GM08714 (cell line): ENCODE measurements at regions not wholly inside any gene's neighbourhood (a gene's known extent, or its start where the extent isn't known, plus 50 kb on each side); places are given as distances from the start of the nearest gene placed in this dataset.
"Not testable (repeated sequence)": the region's sequence is repeated elsewhere in the genome, so short reads cannot be mapped to it uniquely, and the experiment has no call there.

Experiments
- H3K4me3 ChIP-seq: fragments of 200-500 bp; sonication (Bioruptor generic); 2 replicates; pipeline ENCODE4 v1.5.1; 2014; ENCODE audit warnings: mild to moderate bottlenecking, low read length, inconsistent platforms
- ZNF274 ChIP-seq: IDR thresholded peaks from 2 replicates; pipeline ENCODE4 v1.6.1; 2012; ENCODE audit warnings: mild to moderate bottlenecking, low read depth, low read length

DNA sequence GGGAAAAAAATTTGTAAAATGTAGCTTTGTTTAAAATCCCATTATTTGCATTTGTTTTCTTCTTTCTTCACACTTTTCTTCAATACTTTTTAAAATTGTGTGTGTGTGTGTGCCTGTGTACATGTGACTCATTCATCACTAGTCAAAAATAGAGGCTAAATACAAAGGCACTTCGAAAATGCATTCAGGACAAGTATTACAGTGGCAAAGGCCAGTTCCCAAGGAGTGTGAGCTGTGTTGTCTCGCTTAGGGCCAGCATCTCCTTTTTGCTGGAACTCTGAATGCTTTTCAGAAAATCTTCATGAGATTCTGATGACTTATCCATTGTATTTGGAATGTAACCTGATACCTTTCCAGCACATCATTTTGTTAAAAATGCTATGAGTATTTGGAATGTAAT is 288.5 kb upstream of the CNR1 start:
- H3K4me3 ChIP-seq, result no peak overlapping the region
- no peak for TF ChIP-seq ZNF274

DNA sequence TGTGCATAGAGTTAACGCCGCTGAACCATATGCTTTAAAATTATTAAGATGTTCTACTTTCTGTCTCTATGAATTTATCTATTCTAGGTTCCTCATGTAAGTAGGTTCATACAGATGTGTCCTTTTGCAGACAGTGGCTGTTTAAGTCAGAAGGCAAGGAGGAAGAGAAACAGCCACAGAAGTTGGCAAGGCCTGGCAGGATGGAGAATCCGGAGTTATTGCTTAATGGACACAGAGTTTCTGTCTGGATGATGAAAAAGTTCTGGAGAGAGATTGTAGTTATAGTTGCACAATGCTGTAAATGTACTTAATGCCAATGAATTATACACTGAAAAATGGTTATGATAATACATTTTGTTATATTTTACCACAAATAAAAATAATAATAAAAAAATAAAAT is 283.6 kb upstream of the CNR1 start:
- no peak overlapping the region for H3K4me3 ChIP-seq
- TF ChIP-seq ZNF274, result no peak

DNA sequence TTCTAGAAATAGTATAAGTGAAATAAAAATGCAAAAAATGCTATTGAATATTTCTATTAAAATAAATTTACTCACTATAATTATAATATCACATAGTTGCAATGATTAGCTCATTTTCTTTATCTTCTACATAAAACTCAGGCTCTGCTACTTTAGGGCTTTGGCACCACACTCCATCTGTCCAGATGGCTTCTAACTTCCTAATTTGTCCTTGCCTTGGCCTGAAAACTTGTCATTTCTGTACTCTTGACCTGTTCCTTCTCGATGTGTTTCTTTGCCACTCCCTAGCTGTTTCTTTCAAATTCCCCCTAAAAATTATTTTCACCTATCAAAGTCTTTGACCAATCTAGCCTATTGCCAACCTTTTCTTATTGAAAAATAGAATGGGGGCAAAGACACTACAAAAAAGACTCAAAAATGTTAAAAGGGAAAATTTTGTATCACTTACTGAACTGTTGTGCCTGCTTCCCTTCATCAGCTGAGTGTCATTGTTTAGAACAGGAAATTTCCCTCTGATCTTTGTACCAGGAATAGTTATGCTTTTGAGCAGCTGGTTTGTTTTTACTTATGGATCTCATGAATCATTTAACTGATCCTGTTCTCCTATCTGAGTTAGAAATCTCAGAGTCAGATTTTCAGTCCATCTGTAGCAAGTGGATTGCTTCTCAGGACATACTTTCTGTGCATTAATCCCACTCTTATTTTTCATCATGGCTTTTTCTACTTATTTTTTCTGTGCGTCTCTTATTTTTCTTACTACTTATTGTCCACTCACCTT is 279.2 kb upstream of the CNR1 start:
- H3K4me3 ChIP-seq, result no peak overlapping the region
- no peak for TF ChIP-seq ZNF274

DNA sequence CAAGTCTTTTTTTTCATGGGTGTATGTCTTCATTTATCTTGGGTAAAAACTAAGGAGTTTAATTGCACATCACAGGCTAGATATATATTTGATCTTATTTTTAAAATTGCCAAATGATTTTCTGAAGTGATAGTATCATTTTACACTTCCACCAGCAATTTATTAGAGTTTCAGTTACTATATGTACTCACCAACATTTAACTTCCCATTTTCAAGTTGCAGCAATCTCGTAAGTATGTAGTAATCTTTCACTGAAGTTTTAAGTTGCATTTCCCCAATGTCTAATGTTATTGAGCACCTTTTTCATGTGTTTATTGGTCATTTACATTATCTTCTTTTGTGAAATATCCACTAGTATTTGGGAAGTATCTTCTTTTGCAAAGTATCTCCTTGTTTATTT is 277.4 kb upstream of the CNR1 start:
- H3K4me3 ChIP-seq, result no peak overlapping the region
- TF ChIP-seq ZNF274, result no peak

DNA sequence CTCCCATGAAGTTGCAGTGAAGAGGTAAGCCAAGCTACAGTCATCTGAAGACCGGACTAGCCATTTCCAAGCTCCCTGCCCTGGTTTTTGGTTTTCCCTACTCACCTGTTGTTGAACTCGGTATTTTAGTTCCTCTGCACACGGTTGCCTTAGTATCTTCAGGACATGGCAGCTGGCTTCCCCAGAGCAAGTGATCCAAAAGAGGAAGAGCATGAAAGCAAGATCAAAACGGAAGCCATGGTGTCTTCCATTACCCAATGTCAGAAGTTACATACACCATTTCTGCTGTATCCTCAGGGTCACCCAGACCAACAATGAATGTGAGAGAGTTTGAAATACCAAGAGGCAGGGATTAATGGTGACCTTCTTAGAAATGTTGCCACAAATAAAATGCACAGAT is 276.6 kb upstream of the CNR1 start:
- TF ChIP-seq ZNF274, result no peak
- no peak overlapping the region for H3K4me3 ChIP-seq

DNA sequence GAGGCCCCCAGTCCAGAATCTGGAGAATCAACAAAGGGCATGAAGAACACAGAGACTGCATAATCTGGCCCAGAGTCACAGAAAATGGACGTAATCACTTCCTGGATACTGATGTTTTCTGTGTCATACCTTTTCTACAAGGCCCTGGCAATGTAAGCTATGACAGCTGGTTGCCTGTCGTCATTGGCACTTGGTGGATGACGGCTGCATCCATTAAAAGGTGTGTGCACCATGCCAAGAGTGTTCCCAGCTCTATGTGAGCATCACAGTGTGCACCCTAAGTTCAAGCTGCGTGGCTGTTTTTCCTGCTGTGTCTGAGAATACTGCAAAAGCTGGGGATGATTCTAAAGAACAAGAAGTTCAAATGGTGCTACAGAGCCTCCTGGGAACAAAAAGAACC is 275.2 kb upstream of the CNR1 start:
- no peak for TF ChIP-seq ZNF274
- H3K4me3 ChIP-seq, result no peak overlapping the region

DNA sequence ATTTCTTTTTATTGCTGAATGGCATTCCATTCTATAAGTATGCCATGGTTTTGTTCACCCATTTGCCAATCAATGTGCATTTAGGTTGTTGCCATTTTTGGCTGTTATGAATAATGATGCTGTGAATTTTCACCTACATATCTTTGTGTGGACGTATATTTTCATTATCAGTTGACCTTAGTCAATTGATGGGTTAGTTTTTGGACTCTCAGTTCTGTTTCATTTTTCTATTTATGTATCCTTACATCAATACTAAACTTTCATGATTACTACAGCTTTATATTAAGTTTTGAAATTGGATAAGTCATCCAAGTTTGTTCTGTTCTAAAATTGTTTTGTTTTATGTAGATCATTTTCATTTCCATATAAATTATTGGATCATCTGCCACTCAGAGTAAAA is 261.9 kb upstream of the CNR1 start:
- no peak for TF ChIP-seq ZNF274
- H3K4me3 ChIP-seq, result no peak overlapping the region

DNA sequence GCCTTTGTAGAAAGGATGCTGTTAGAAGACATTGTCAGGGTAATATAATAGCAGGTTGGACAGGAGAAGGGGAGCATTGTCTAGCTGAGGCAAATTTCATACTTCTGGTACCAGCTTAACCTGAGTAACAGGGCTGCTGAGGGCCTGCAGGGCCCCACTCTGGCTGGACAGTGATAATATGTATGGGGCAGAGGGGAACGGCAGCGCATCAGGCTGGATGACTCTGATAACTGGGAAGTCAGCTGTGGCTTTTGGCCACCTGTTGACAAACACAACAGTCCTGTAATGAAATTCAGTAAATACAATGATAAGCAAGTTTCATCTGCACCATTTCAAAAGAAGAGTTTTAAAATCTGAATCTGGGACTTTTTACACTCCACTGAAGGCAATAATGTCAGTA is 259.9 kb upstream of the CNR1 start:
- no peak for TF ChIP-seq ZNF274
- no peak overlapping the region for H3K4me3 ChIP-seq

DNA sequence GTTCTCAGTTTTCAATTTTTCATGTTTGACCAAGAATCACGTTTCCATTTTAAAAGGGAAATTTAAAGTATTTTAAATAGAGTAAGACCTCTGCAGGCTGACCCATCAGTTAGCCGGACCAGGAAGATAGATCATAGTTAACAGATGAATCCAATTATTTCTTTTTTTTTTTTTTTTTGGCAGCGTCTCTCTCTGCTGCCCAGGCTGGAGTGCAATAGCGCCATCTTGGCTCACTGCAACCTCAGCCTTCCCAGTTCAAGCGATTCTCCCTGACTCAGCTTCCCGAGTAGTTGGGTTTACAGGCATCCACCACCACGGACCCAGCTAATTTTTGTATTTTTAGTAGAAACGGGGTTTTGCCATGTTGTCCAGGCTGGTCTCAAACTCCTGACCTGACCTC is 256.7 kb upstream of the CNR1 start:
- no peak for TF ChIP-seq ZNF274
- H3K4me3 ChIP-seq, result no peak overlapping the region

DNA sequence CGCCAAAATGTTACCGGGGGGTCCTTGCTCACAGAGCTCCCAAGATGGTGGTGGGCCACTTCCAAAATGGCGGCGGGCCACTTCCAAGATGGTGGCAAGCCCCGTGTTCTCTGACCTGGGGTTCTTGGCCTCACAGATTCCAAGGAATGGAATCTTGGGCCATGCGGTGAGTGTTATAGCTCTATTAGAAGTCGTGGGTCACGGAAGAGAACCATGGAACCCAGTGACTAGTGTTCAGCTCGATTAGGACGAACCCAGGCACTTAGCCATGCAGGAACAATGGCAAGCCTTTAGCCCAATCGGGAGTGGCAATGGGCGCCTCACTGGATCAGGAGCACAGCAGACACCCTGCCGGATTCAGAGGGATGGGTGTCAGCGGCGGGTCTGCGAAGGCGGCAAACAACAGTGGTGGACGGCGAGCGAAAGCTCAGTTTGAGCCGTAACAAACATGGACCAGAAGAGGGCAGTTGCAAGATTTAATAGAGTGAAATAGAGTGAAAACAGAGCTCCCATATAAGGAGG is 254.9 kb upstream of the CNR1 start:
- not testable (repeated sequence) for H3K4me3 ChIP-seq

DNA sequence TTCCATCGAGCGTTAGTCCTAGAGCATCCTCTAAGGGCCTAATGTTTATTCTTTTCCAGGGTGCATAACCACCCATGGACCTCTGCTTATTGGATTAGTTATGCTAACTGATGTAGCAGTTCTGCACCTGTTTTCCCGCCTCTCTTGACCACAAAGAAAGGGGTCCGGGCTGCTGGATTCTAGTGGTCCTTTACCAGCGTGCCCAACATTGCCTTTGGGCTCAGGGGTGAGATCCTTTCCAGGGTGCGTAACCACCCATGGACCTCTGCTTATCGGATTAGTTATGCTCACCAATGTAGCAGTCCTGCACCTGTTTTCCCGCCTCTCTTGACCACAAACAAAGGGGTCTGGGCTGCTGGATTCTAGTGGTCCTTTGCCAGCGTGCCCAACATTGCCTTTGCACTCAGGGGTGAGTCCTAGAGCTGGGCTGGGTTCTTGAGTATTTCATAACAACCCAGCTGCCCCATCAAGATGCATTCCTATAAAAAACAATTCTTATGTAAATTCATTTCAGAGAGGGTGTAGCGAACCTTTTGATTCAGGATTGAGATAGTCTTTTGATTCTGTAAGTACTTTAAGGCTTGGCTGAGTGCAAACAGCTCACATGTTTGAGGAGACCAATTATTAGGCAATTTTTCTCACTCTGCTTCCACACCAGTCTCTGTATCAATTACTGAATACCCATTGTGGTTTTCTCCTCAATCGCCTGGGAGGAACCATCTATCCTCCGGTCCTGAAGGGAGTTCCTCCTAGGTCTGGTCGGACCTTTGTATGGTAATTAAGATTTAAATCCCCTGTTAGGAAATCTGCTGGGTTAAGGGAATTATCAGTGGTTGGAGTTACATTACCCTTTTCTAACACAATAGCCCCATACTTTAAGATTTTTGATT is 253.0 kb upstream of the CNR1 start:
- H3K4me3 ChIP-seq, result not testable (repeated sequence)

DNA sequence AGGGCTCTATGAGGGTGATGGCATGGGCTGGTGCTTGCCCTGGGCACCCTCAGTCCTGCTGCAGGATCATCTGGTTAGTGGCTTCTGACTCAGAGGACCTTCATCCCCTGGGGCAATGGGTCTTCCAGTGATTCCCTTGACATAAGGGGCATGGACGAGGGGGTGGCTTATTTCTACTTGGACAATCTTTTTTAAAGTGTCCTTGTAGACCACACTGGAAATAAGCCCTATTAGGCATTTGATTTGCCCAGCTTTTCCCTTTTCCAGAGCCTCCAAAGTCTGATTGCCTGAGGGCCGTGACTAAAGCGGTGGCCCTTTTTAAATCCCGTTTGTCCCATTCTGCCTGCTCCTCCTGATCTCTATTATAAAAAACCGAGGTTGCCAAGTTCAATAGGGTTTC is 251.2 kb upstream of the CNR1 start:
- H3K4me3 ChIP-seq, result not testable (repeated sequence)

DNA sequence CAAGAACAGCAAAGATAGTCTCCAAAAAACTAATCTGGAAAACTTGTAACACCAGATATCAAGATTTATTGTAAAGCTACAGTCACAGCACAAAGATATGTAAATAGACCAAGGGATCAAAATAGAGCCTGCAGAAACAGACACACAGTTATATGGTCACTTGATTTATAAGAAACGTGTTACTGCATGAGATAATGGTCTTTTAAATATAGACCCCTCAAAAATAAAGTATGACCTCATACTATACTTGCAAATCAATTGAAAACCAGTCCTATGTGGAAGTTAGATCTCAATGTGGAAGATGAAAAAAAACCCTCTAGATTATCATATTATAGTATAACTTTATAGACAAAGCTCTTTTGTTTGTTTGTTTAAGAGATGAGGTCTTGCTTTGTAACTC is 247.3 kb upstream of the CNR1 start:
- no peak overlapping the region for H3K4me3 ChIP-seq
- TF ChIP-seq ZNF274, result no peak

DNA sequence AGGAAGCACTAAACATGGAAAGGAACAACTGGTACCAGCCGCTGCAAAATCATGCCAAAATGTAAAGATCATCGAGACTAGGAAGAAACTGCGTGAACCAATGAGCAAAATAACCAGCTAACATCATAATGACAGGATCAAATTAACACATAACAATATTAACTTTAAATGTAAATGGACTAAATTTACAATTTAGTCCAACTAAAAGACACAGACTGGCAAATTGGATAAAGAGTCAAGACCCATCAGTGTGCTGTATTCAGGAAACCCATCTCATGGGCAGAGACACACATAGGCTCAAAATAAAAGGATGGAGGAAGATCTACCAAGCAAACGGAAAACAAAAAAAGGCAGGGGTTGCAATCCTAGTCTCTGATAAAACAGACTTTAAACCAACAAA is 242.2 kb upstream of the CNR1 start:
- H3K4me3 ChIP-seq, result not testable (repeated sequence)

DNA sequence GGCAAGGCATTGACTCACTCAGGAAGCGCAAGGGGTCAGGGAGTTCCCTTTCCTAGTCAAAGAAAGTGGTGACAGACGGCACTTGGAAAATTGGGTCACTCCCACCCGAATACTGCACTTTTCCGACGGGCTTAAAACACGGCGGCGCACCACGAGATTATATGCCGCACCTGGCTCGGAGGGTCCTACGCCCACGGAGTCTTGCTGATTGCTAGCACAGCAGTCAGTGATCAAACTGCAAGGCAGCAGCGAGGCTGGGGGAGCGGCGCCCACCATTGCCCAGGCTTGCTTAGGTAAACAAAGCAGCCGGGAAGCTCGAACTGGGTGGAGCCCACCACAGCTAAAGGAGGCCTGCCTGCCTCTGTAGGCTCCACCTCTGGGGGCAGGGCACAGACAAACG is 240.5 kb upstream of the CNR1 start:
- H3K4me3 ChIP-seq, result not testable (repeated sequence)
